Mucosa of descending colon (tissue), 3 donors: ENCODE measurements at regions not wholly inside any gene's neighbourhood (a gene's known extent, or its start where the extent isn't known, plus 50 kb on each side); places are given as distances from the start of the nearest gene placed in this dataset.

Experiments
- ATAC-seq: fragments of 200-7000 bp; cut with Tn5 transposase; one replicate; pipeline ENCODE4 v1.9.1; 2020; ENCODE audit warnings: mild to moderate bottlenecking, moderate library complexity
- DNase-seq, 3 donors: peaks; one replicate each; pipeline ENCODE4 v3.0.0-alpha.2; 2020
- H3K36me3 ChIP-seq: fragments of 200-600 bp; one replicate; pipeline ENCODE4 v1.8.0; 2021; ENCODE audit warnings: low read depth, mild to moderate bottlenecking
- H3K4me1 ChIP-seq: fragments of 200-600 bp; one replicate; pipeline ENCODE4 v1.8.0; 2021; ENCODE audit warnings: low read depth, mild to moderate bottlenecking
- H3K4me3 ChIP-seq: fragments of 200-600 bp; one replicate; pipeline ENCODE4 v1.8.0; 2021; ENCODE audit warnings: mild to moderate bottlenecking
- H3K9me3 ChIP-seq: fragments of 200-600 bp; one replicate; pipeline ENCODE4 v1.8.0; 2021; ENCODE audit warnings: mild to moderate bottlenecking
- CTCF ChIP-seq: fragments of 200-600 bp; IDR thresholded peaks from one replicate; pipeline ENCODE4 v1.8.0; 2022; ENCODE audit warnings: antibody characterized with exemption, mild to moderate bottlenecking
- intact Hi-C, 2 donors: fragments of 100-400 bp; cut with DNase I in 1 of 2; cut with micrococcal nuclease in 1 of 2; formaldehyde crosslinking; loops; one replicate each; pipeline versions ENCODE4 v1.11.0 to v1.11.1; 2022; cut with DNase I, micrococcal nuclease
- donor health status: DM: no; HTN: no; CAD: no; lungs with moderate emphysema.
- donor health status: DM: no; HTN: no; CAD: no.
- donor health status: DM: no; HTN: yes; CAD: no.

DNA sequence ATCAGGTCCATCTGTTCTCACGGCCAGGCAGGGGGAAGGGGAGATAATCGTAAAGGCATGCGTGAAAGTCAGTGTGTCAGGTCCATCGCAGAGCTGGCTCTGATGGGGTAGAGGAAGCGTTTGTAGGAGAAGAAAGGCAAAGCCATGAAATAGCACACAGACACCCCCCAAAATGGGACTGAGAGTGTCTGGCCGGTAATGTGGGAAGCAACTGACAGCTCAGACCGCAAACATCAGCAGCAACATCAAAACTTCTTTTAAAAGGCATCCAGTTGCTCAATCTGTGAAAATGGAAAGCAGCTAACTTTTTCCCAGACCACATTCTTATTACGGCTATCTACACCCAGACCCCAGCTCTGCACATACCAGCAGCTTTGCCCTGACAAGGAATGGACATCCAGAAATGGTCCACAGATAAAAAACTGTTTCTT is 232.6 kb downstream of the EN1 start:
- H3K9me3 ChIP-seq: no peaks in the 10 kb centered on the region
- ATAC-seq (no peak), DNase-seq (no peak)
- H3K4me3 ChIP-seq: no peak overlapping the region
- H3K36me3 ChIP-seq: no peaks in the 10 kb centered on the region
- intact Hi-C loops: no loop called here
- no peaks in the 10 kb centered on the region for H3K4me1 ChIP-seq
- TF ChIP-seq CTCF: no peak

GRCh38 chr2:118613737-118614136 is 233.7 kb downstream of the EN1 start:
- Histone ChIP-seq H3K4me3 (no peak overlapping the region), H3K9me3 (no peaks in the 10 kb centered on the region), H3K36me3 (no peaks in the 10 kb centered on the region), H3K4me1 (no peaks in the 10 kb centered on the region)
- DNase-seq (no peak), ATAC-seq (no peak)
- TF ChIP-seq CTCF: no peak
- intact Hi-C loops: no loop called here

DNA sequence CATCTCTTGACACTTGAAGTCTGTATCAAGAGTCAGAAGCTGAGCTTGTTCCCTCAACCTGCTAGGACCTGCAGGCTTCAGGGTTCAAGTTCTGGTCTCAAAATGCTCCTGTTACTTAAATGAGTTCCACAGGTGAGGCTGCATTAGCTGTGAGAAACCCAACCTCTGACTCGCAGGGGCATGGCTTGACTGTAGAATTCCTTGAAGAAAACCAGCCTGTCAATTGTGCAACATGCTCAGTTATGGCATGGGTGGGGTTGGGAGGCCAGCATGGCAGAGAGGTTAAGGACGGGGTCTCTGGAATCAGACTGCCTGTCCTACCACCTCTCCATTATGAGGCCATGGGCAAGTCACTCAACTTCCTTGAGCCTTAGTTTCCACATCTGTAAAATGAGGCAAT is 235.8 kb downstream of the EN1 start:
- no peak overlapping the region for H3K4me3 ChIP-seq
- no peaks in the 10 kb centered on the region for H3K4me1 ChIP-seq
- intact Hi-C loops: no loop called here
- H3K9me3 ChIP-seq: no peaks in the 10 kb centered on the region
- ATAC-seq (no peak), DNase-seq (no peak)
- no peak for TF ChIP-seq CTCF
- H3K36me3 ChIP-seq: no peaks in the 10 kb centered on the region

- no peaks in the 10 kb centered on the region for H3K9me3 ChIP-seq
- TF ChIP-seq CTCF: no peak
- no peak overlapping the region for H3K4me3 ChIP-seq
- H3K4me1 ChIP-seq: no peaks in the 10 kb centered on the region
- intact Hi-C loops: no loop called here
- H3K36me3 ChIP-seq: no peaks in the 10 kb centered on the region
- ATAC-seq: no peak
- no peak for DNase-seq
Observed at GRCh38 chr2:118609138-118609537, 238.3 kb downstream of the EN1 start.

DNA sequence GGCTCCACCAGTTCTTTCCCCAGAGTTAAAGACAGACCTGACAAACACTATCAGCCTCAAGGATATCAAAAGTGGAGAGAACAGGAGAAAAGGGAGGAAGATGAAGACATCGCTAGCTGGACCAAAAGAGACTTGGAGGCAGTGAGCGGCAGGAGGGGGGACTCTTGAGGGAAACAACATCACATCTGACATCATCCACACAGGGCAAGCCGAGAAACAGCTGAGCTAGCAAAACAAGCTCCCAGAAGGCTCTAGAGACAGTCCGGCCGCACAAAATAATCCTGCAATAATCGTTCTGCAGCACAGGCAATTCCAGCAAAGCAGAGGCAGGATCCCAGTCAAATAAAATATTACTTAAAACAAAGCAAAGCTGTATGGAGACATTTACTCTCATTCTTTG is 239.8 kb downstream of the EN1 start:
- Histone ChIP-seq H3K36me3 (no peaks in the 10 kb centered on the region), H3K9me3 (no peaks in the 10 kb centered on the region), H3K4me3 (no peak overlapping the region), H3K4me1 (no peaks in the 10 kb centered on the region)
- ATAC-seq (no peak), DNase-seq (no peak)
- no peak for TF ChIP-seq CTCF
- intact Hi-C loops: no loop called here

GRCh38 chr2:118604811-118605210 is 242.6 kb downstream of the EN1 start:
- H3K9me3 ChIP-seq: no peaks in the 10 kb centered on the region
- no peak for TF ChIP-seq CTCF
- H3K4me3 ChIP-seq: no peak overlapping the region
- DNase-seq: no peak
- intact Hi-C loops: no loop called here
- no peak for ATAC-seq
- no peaks in the 10 kb centered on the region for H3K4me1 ChIP-seq
- no peaks in the 10 kb centered on the region for H3K36me3 ChIP-seq
